HG03280 (cell line): ENCODE measurements at regions not wholly inside any gene's neighbourhood (a gene's known extent, or its start where the extent isn't known, plus 50 kb on each side); places are given as distances from the start of the nearest gene placed in this dataset.
A peak's percentile ranks its signal among the peaks of the same experiment; 100 is the strongest.
"Not testable (repeated sequence)": the region's sequence is repeated elsewhere in the genome, so short reads cannot be mapped to it uniquely, and the experiment has no call there.

ENCODE experiments used
- ATAC-seq: cut with Tn5 transposase; IDR thresholded peaks from one replicate; pipeline ENCODE4 v1.9.1; 2021; ENCODE audit warnings: mild to moderate bottlenecking, moderate library complexity; ENCODE audit not compliant: unreplicated experiment

DNA sequence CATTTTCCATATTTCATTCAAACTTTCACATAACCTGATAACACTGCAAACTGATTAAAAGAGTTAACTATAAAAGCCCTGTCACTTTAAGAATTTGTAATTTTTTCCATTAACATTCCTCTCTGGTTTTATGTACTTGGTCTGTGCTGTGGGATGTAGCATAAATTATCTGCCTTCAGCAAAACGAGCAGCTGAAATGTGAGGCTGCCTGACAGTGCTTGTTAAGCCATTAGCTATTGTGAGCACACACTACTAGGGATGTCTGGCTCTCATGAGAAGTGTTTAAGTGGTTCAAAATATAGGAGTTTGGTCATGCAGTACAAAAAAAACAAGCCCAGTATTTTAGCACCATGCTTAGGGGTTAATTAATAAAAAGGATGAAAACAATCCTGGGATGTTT lies 63.0 kb downstream of the HOXA1 start:
- no peak for ATAC-seq

DNA sequence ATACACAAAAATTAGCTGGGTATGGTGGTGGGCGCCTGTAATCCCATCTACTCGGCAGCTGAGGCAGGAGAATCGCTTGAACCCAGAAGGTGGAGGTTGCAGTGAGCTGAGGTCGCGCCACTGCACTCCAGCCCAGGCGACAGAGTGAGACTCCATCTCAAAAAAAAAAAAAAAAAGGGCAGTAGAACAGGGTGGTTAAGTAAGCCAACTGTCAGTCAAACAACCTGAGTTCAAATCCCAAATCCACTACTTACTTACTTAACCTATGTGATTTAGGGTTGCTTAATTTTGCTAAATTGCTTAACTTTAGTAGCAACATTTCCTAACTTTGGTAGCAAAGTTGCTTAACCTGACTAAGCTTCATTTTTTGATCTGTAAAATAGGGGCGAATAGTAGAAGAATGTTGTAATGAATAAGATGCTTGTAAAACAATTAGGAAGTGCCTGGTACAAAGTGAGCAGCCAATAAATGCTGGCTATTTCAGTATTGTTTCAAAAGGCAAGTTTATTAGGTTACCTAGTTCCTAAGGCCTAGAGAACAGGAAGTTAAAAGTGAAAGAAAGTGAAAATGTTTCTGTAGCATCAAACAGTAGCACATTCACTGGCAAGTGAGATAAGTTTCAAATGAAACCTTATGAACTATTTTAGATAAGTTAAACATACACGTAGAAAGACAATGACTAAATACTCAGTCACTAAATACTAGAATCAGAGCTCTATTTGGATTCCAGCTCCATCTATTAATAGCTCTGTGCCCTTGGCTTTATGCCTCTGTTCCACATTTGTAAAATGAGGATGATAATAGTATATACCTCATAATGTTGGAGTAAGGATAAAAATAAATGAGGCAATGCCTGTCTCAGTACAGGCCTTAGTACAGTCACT lies 64.3 kb downstream of the HOXA1 start:
- ATAC-seq: peak; percentile 65

- ATAC-seq: no peak
These were observed 65.3 kb downstream of the HOXA1 start for GRCh38 chr7:27030393-27031050.

- ATAC-seq: no peak
These were observed 70.5 kb downstream of the HOXA1 start for GRCh38 chr7:27025270-27025669.

GRCh38 chr7:27010068-27010467 lies 85.7 kb downstream of the HOXA1 start:
- ATAC-seq: no peak

- no peak for ATAC-seq
These were observed 95.3 kb downstream of the HOXA1 start for GRCh38 chr7:27000496-27000895.

DNA sequence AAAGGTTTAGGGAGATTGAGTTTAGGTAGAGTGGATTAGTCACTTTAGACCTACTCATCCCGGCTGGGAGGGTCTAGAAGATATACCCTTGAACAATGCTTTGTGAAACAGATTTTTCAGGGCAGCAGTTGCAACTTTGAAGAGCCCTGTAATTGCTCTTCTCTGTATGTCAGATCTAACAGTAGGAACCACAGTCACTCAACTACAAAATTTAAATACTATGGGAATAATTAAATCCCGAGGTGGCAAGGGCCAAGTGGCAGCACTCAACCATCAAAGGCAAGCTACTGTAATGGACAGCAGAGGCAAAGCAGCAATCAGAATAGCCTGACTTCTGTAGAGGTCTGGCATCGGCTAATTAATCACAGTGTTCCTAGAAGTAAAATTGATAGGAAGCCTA lies 97.5 kb downstream of the HOXA1 start:
- not testable (repeated sequence) for ATAC-seq

GRCh38 chr7:26995666-26996065 lies 100.1 kb downstream of the HOXA1 start:
- no peak for ATAC-seq

DNA sequence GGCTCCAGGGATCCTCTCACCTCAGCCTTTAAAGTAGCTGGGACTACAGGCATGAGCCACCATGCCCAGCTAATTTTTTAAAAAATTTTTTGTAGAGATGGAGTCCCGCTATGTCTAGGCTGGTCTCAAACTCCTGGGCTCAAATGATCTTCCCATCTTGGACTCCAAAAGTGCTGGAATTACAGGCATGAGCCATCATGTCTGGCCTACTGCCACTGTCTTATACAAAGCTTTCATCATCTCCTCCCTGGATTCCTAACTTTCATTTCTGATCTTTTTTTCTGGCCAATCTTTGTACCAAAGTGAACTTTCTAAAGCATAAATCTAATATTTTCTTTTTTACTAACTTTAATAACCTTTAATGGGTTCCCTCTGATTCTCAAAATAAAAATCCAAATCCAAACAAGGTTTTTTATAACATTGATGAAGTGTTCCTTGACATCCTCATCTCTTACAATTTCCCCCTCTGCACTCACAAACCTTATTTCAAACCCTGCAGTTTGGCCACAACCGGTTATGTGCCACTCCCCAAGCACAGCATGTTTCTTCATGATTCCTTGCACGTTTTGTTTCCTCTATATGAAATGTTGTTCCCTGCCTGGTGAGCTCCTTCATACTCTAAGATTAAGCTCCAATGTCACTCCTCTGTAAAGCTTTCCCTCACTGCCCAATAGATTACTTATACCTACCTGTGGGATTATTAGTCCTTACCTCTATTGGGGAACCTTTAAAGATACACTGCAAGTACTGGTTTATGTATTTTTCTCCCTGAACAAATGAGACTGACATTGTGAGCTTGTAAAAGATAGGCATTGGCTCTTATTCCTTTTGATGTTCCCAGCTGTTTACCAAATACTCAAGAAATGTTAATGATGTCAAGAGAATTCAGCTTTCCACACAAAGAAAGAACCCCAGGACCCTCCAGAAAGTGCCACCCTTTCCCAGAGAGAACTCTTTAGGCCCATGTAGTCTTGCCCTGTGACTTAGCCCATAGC lies 101.7 kb downstream of the HOXA1 start:
- ATAC-seq: no peak

- no peak for ATAC-seq
These were observed 103.1 kb downstream of the HOXA1 start for GRCh38 chr7:26992670-26993069.

DNA sequence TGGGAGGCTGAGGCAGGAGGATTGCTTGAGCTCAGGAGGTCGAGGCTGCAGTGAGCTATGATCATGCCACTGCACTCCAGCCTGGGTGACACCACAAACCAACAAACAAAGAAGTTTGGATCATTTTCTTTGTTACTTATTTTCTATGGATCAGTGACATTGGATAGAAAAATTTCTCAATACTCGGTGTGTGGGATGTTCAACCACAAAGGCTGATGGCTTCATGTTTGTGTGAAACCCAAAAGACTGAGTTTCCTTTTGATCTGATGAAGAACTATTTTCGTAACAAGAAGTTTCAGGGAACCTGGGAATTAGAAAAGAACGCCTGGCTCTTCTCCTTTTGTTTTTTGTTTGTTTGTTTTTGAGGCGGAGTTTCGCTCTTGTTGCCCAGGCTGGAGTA lies 104.0 kb downstream of the HOXA1 start:
- ATAC-seq: no peak

DNA sequence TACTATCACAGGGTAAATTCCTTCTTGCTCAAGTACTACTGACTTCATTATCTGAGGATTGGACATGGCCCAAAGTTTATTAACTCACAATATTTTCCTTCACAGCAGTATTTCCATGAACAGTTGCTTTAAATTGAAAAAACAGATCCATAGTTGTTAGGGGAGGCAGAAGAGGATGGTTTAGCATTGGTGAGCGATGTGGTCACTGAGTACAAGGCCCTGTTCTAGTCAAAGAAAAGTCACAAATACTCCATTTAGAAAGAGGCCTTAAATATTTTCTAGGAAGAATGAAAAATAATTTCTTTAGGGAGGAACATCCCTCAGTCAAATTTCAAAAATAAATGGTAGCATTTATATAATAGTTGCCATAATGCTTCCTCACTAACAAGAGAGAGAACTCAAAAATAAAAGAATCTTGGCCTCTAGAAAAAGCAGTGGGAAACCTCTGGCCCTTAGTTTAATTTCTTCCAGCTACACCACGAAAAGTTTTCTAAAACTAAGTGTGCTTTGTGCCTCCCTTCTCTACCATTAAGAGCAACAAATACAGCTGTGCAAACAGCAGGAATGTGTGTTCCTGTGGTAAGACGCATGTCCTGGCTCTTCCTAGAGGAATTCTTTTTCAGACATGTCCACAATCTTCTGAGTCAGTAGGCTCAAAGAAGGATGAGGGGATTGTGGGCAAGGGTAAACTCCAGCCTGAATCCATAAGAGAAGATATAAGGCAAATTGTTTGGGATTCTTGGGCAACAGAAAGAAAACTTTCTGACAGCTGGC lies 105.7 kb downstream of the HOXA1 start:
- no peak for ATAC-seq

DNA sequence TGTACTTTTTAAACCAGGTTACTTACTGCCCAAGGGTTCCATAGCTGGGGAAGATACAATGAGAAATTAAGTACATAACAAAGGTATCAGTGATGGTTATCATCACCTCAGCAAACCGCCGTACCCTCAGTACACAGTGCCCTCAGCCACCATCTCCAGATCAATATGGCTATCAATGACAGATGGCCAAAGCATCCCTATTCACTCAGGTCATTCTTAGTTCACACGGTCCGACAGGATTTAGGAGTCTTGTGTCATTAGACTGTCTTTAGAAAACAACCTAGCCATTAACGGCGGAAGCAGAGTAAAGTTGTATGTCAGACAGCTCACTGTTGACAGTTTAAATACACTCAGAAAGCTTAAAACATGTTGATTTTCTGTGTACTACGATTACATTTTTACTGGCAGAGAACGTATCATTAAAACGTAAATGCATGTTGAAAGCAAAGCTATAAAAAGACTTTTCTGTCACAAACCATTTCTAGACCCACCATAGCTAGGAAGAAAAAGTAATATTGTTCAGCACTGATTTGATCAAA lies 106.9 kb downstream of the HOXA1 start:
- no peak for ATAC-seq

- no peak for ATAC-seq
These were observed 108.5 kb downstream of the HOXA1 start for GRCh38 chr7:26987338-26987737.

GRCh38 chr7:26978146-26978545 lies 113.8 kb upstream of the SKAP2 start:
- ATAC-seq: no peak

GRCh38 chr7:26976840-26977239 lies 112.5 kb upstream of the SKAP2 start:
- ATAC-seq: no peak

DNA sequence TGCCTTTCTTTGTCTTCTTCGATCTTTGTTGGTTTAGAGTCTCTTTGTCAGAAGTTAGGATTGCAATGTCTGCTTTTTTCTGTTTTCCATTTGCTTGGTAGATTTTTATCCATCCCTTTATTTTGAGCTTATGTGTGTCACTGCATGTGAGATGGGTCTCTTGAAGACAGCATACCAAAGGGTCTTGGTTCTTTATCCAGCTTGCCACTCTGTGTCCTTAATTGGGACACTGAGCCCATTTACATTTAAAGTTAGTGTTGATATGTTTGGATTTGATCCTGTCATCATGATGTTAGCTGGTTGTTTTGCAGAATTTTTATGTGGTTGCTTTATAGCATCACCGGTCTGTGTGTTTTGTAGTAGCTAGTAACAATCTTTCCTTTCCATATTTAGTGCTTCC lies 107.5 kb upstream of the SKAP2 start:
- not testable (repeated sequence) for ATAC-seq

- ATAC-seq: no peak
These were observed 101.3 kb upstream of the SKAP2 start for GRCh38 chr7:26965724-26966123.

- ATAC-seq: no peak
These were observed 99.9 kb upstream of the SKAP2 start for GRCh38 chr7:26964156-26964808.

DNA sequence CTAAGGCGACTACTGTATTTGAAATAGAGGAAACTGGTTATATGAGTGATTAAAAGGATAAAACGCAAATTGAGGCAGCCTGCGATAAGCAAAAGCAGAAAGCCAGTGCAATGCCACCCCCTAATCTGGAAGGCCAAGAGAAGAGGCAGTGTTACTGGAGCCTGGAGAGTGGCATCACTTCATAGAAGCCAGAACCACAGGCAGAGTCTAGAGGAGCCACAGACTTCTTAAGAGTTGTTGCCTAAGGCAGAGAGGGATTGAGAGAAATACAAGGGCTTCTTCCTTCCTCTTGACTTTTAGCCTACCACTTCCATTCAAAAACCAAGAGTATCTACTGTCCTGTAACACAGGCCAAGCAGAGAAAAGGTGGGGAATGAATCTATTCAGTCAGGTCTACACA lies 94.9 kb upstream of the SKAP2 start:
- no peak for ATAC-seq
